Left lung (tissue), 4 donors: ENCODE measurements at regions not wholly inside any gene's neighbourhood (a gene's known extent, or its start where the extent isn't known, plus 50 kb on each side); places are given as distances from the start of the nearest gene placed in this dataset.

Source experiments
- ATAC-seq: fragments of 200-7000 bp; cut with Tn5 transposase; one replicate; pipeline ENCODE4 v1.9.1; 2020; ENCODE audit warnings: moderate library complexity
- DNase-seq, 4 donors: peaks; one replicate each; pipeline ENCODE4 v3.0.0-alpha.2; 2013 to 2020
- H3K27ac ChIP-seq, 2 donors: fragments of 200-600 bp; sonication (generic) in 1 of 2; one replicate each; pipeline versions ENCODE4 v1.5.0 to v1.8.0; 2020 to 2021
- H3K27me3 ChIP-seq, 2 donors: fragments of 200-600 bp; sonication (generic) in 1 of 2; one replicate each; pipeline versions ENCODE4 v1.5.0 to v1.8.0; 2020 to 2021
- H3K36me3 ChIP-seq, 2 donors: fragments of 200-600 bp; sonication (generic) in 1 of 2; one replicate each; pipeline versions ENCODE4 v1.5.0 to v1.8.0; 2020 to 2021
- H3K4me1 ChIP-seq, 2 donors: fragments of 200-600 bp; one replicate each; pipeline ENCODE4 v1.8.0; 2021
- H3K4me3 ChIP-seq, 2 donors: fragments of 200-600 bp; sonication (generic) in 1 of 2; one replicate each; pipeline versions ENCODE4 v1.5.0 to v1.8.0; 2020 to 2021; ENCODE audit warnings: mild to moderate bottlenecking in 1 of 2
- H3K9me3 ChIP-seq, 2 donors: fragments of 200-600 bp; sonication (generic) in 1 of 2; one replicate each; pipeline versions ENCODE4 v1.5.0 to v1.8.0; 2020 to 2021
- CTCF ChIP-seq, 2 donors: fragments of 200-600 bp; sonication (generic) in 1 of 2; IDR thresholded peaks; one replicate each; pipeline versions ENCODE4 v1.5.0 to v1.8.0; 2021; ENCODE audit warnings: antibody characterized with exemption in 2 of 2
- intact Hi-C, 2 donors: fragments of 100-400 bp; cut with DNase I; formaldehyde crosslinking; loops; one replicate each; pipeline versions ENCODE4 v1.11.2 to v1.14.2; 2022
- donor health status: DM: no; HTN: yes; CAD: no.
- donor health status: DM: no; HTN: no; CAD: no.

GRCh38 chr5:52656569-52657246 lies 131.0 kb upstream of the ITGA1 start:
- DNase-seq (no peak), ATAC-seq (no peak)
- no peak overlapping the region for H3K27ac ChIP-seq
- no peaks in the 10 kb centered on the region for H3K36me3 ChIP-seq
- intact Hi-C loops: no loop called here
- H3K4me1 ChIP-seq: no peaks in the 10 kb centered on the region
- H3K9me3 ChIP-seq: no peaks in the 10 kb centered on the region
- TF ChIP-seq CTCF (IDR thresholded peaks at IDR 0.05): no peak
- H3K4me3 ChIP-seq: no peak overlapping the region
- H3K27me3 ChIP-seq: peaks cover 5 to 8% of the 10 kb centered on the region in 2 donors

GRCh38 chr5:52657247-52657645 lies 130.5 kb upstream of the ITGA1 start:
- peak; percentile 39 to 50 for TF ChIP-seq CTCF (IDR thresholded peaks at IDR 0.05)

GRCh38 chr5:52658246-52658645 lies 129.5 kb upstream of the ITGA1 start:
- H3K9me3 ChIP-seq: no peaks in the 10 kb centered on the region
- no peak overlapping the region for H3K27ac ChIP-seq
- intact Hi-C loops: no loop called here
- no peaks in the 10 kb centered on the region for H3K36me3 ChIP-seq
- no peak for TF ChIP-seq CTCF (IDR thresholded peaks at IDR 0.05)
- H3K4me3 ChIP-seq: no peak overlapping the region
- DNase-seq: no peak
- peaks cover 5 to 8% of the 10 kb centered on the region in 2 donors for H3K27me3 ChIP-seq
- ATAC-seq: no peak
- no peaks in the 10 kb centered on the region for H3K4me1 ChIP-seq

More at GRCh38 chr5:52657247-52657645, 130.5 kb upstream of the ITGA1 start:
- H3K36me3 ChIP-seq: no peaks in the 10 kb centered on the region
- no peaks in the 10 kb centered on the region for H3K4me1 ChIP-seq
- peaks cover 5 to 8% of the 10 kb centered on the region in 2 donors for H3K27me3 ChIP-seq
- H3K4me3 ChIP-seq: no peak overlapping the region
- H3K27ac ChIP-seq: no peak overlapping the region
- intact Hi-C loops: no loop called here
- DNase-seq: peak in 2 of 4 donors; percentile 52
- ATAC-seq: peak; percentile 73
- no peaks in the 10 kb centered on the region for H3K9me3 ChIP-seq

GRCh38 chr5:52660621-52661020 lies 127.1 kb upstream of the ITGA1 start:
- DNase-seq (no peak), ATAC-seq (no peak)
- no peak for TF ChIP-seq CTCF (IDR thresholded peaks at IDR 0.05)
- peaks cover 5 to 8% of the 10 kb centered on the region in 2 donors for H3K27me3 ChIP-seq
- no peaks in the 10 kb centered on the region for H3K36me3 ChIP-seq
- no peak overlapping the region for H3K4me3 ChIP-seq
- H3K27ac ChIP-seq: no peak overlapping the region
- intact Hi-C loops: loop anchor here in 1 of 2 donors (10.0 kb wide), 1 partner anchor 254 kb away; no protein-coding TSS in a partner anchor
- H3K4me1 ChIP-seq: peaks cover 0 to under 1% of the 10 kb centered on the region in 2 donors
- H3K9me3 ChIP-seq: no peaks in the 10 kb centered on the region

GRCh38 chr5:52661903-52662595 lies 125.7 kb upstream of the ITGA1 start:
- DNase-seq: no peak
- intact Hi-C loops: loop anchor here in 1 of 2 donors (10.0 kb wide), 1 partner anchor 253 kb away; no protein-coding TSS in a partner anchor

More at GRCh38 chr5:52661903-52662595, 125.7 kb upstream of the ITGA1 start:
- peaks cover 0 to 4% of the 10 kb centered on the region in 2 donors for H3K4me1 ChIP-seq
- no peak for ATAC-seq
- peaks cover 0 to under 1% of the 10 kb centered on the region in 2 donors for H3K27me3 ChIP-seq
- no peaks in the 10 kb centered on the region for H3K9me3 ChIP-seq
- H3K4me3 ChIP-seq: no peak overlapping the region
- H3K27ac ChIP-seq: no peak overlapping the region
- TF ChIP-seq CTCF (IDR thresholded peaks at IDR 0.05): no peak
- no peaks in the 10 kb centered on the region for H3K36me3 ChIP-seq
